ENCODE measurements at regions not wholly inside any gene's neighbourhood (a gene's known extent, or its start where the extent isn't known, plus 50 kb on each side); places are given as distances from the start of the nearest gene placed in this dataset.

- no peak overlapping the region for H3K27ac Mint-ChIP-seq
- H3K27me3 Mint-ChIP-seq, result no peaks in the 10 kb centered on the region
- DNase-seq (no peak), ATAC-seq (no peak)
- peaks cover 6% of the 10 kb centered on the region for H3K9me3 Mint-ChIP-seq
- no peak overlapping the region for H3K4me3 Mint-ChIP-seq
- no peaks in the 10 kb centered on the region for H3K4me1 Mint-ChIP-seq
- H3K36me3 Mint-ChIP-seq (ENCODE audit: low read depth), result no peaks in the 10 kb centered on the region
Observed at GRCh38 chr10:90450797-90451196, 407.0 kb downstream of the HTR7 start.

- DNase-seq, result no peak
- Mint-ChIP-seq H3K27ac (no peak overlapping the region), H3K36me3 (ENCODE audit: low read depth) (no peaks in the 10 kb centered on the region), H3K4me3 (no peak overlapping the region), H3K9me3 (peaks cover 6% of the 10 kb centered on the region), H3K27me3 (no peaks in the 10 kb centered on the region), H3K4me1 (no peaks in the 10 kb centered on the region)
- ATAC-seq, result no peak
Observed at GRCh38 chr10:90451283-90451682, 406.6 kb downstream of the HTR7 start.

- no peak for DNase-seq
- no peak overlapping the region for H3K4me3 Mint-ChIP-seq
- ATAC-seq, result no peak
- no peaks in the 10 kb centered on the region for H3K36me3 Mint-ChIP-seq (ENCODE audit: low read depth)
- H3K27ac Mint-ChIP-seq, result no peak overlapping the region
- H3K9me3 Mint-ChIP-seq, result no peaks in the 10 kb centered on the region
- H3K27me3 Mint-ChIP-seq, result peaks cover 2% of the 10 kb centered on the region
- no peaks in the 10 kb centered on the region for H3K4me1 Mint-ChIP-seq
Observed at GRCh38 chr10:90458054-90458453, 399.8 kb downstream of the HTR7 start.

GRCh38 chr10:90458571-90458970 lies 399.3 kb downstream of the HTR7 start:
- ATAC-seq (no peak), DNase-seq (no peak)
- Mint-ChIP-seq H3K4me3 (no peak overlapping the region), H3K36me3 (ENCODE audit: low read depth) (no peaks in the 10 kb centered on the region), H3K27me3 (peaks cover 2% of the 10 kb centered on the region), H3K9me3 (no peaks in the 10 kb centered on the region), H3K4me1 (no peaks in the 10 kb centered on the region), H3K27ac (no peak overlapping the region)

- H3K4me1 Mint-ChIP-seq, result no peaks in the 10 kb centered on the region
- H3K27ac Mint-ChIP-seq, result no peak overlapping the region
- no peaks in the 10 kb centered on the region for H3K36me3 Mint-ChIP-seq (ENCODE audit: low read depth)
- DNase-seq (no peak), ATAC-seq (no peak)
- H3K4me3 Mint-ChIP-seq, result no peak overlapping the region
- H3K27me3 Mint-ChIP-seq, result peaks cover 2% of the 10 kb centered on the region
- H3K9me3 Mint-ChIP-seq, result no peaks in the 10 kb centered on the region
Observed at GRCh38 chr10:90461437-90462155, 396.2 kb downstream of the HTR7 start.

- H3K4me1 Mint-ChIP-seq, result no peaks in the 10 kb centered on the region
- H3K9me3 Mint-ChIP-seq, result no peaks in the 10 kb centered on the region
- H3K27ac Mint-ChIP-seq, result no peak overlapping the region
- no peak overlapping the region for H3K4me3 Mint-ChIP-seq
- H3K27me3 Mint-ChIP-seq, result peaks cover 2% of the 10 kb centered on the region
- no peak for DNase-seq
- ATAC-seq, result no peak
- no peaks in the 10 kb centered on the region for H3K36me3 Mint-ChIP-seq (ENCODE audit: low read depth)
Observed at GRCh38 chr10:90462749-90463470, 394.9 kb downstream of the HTR7 start.

- no peaks in the 10 kb centered on the region for H3K36me3 Mint-ChIP-seq (ENCODE audit: low read depth)
- no peaks in the 10 kb centered on the region for H3K9me3 Mint-ChIP-seq
- ATAC-seq, result no peak
- peaks cover 2% of the 10 kb centered on the region for H3K27me3 Mint-ChIP-seq
- no peak overlapping the region for H3K4me3 Mint-ChIP-seq
- H3K4me1 Mint-ChIP-seq, result no peaks in the 10 kb centered on the region
- no peak for DNase-seq
- no peak overlapping the region for H3K27ac Mint-ChIP-seq
Observed at GRCh38 chr10:90464329-90464728, 393.5 kb downstream of the HTR7 start.

- ATAC-seq, result no peak
- no peaks in the 10 kb centered on the region for H3K4me1 Mint-ChIP-seq
- peaks cover 3% of the 10 kb centered on the region for H3K9me3 Mint-ChIP-seq
- H3K4me3 Mint-ChIP-seq, result no peak overlapping the region
- DNase-seq, result no peak
- no peaks in the 10 kb centered on the region for H3K36me3 Mint-ChIP-seq (ENCODE audit: low read depth)
- no peak overlapping the region for H3K27ac Mint-ChIP-seq
- no peaks in the 10 kb centered on the region for H3K27me3 Mint-ChIP-seq
Observed at GRCh38 chr10:90470966-90471365, 386.9 kb downstream of the HTR7 start.

- Mint-ChIP-seq H3K27ac (no peak overlapping the region), H3K36me3 (ENCODE audit: low read depth) (no peaks in the 10 kb centered on the region), H3K9me3 (peaks cover 3% of the 10 kb centered on the region), H3K4me3 (no peak overlapping the region), H3K4me1 (no peaks in the 10 kb centered on the region), H3K27me3 (no peaks in the 10 kb centered on the region)
- no peak for ATAC-seq
- no peak for DNase-seq
Observed at GRCh38 chr10:90480466-90480865, 377.4 kb downstream of the HTR7 start.

GRCh38 chr10:90481326-90481923 lies 376.4 kb downstream of the HTR7 start:
- Mint-ChIP-seq H3K27ac (no peak overlapping the region), H3K36me3 (ENCODE audit: low read depth) (no peaks in the 10 kb centered on the region), H3K4me1 (no peaks in the 10 kb centered on the region), H3K4me3 (no peak overlapping the region), H3K27me3 (no peaks in the 10 kb centered on the region), H3K9me3 (peaks cover 3% of the 10 kb centered on the region)
- ATAC-seq (no peak), DNase-seq (no peak)

GRCh38 chr10:90484518-90484917 lies 373.3 kb downstream of the HTR7 start:
- H3K27ac Mint-ChIP-seq, result no peak overlapping the region
- peaks cover 3% of the 10 kb centered on the region for H3K9me3 Mint-ChIP-seq
- peaks cover 3% of the 10 kb centered on the region for H3K27me3 Mint-ChIP-seq
- H3K4me1 Mint-ChIP-seq, result no peaks in the 10 kb centered on the region
- ATAC-seq, result no peak
- H3K36me3 Mint-ChIP-seq (ENCODE audit: low read depth), result no peaks in the 10 kb centered on the region
- no peak for DNase-seq
- H3K4me3 Mint-ChIP-seq, result no peak overlapping the region

- no peak for ATAC-seq
- peaks cover 37% of the 10 kb centered on the region for H3K9me3 Mint-ChIP-seq
- no peak overlapping the region for H3K27ac Mint-ChIP-seq
- no peaks in the 10 kb centered on the region for H3K27me3 Mint-ChIP-seq
- H3K36me3 Mint-ChIP-seq (ENCODE audit: low read depth), result no peaks in the 10 kb centered on the region
- no peak for DNase-seq
- H3K4me1 Mint-ChIP-seq, result no peaks in the 10 kb centered on the region
- no peak overlapping the region for H3K4me3 Mint-ChIP-seq
Observed at GRCh38 chr10:90494183-90494582, 363.7 kb downstream of the HTR7 start.

- Mint-ChIP-seq H3K4me1 (no peaks in the 10 kb centered on the region), H3K4me3 (no peak overlapping the region), H3K27ac (no peak overlapping the region), H3K36me3 (ENCODE audit: low read depth) (no peaks in the 10 kb centered on the region), H3K9me3 (peaks cover 5% of the 10 kb centered on the region), H3K27me3 (peaks cover 3% of the 10 kb centered on the region)
- no peak for DNase-seq
- ATAC-seq, result no peak
Observed at GRCh38 chr10:90504172-90504571, 353.7 kb downstream of the HTR7 start.

GRCh38 chr10:90526721-90527120 lies 331.1 kb downstream of the HTR7 start:
- DNase-seq, result no peak
- H3K4me3 Mint-ChIP-seq, result no peak overlapping the region
- H3K4me1 Mint-ChIP-seq, result no peaks in the 10 kb centered on the region
- H3K9me3 Mint-ChIP-seq, result peaks cover 10% of the 10 kb centered on the region
- ATAC-seq, result no peak
- peaks cover 8% of the 10 kb centered on the region for H3K27me3 Mint-ChIP-seq
- no peak overlapping the region for H3K27ac Mint-ChIP-seq
- H3K36me3 Mint-ChIP-seq (ENCODE audit: low read depth), result no peaks in the 10 kb centered on the region

- Mint-ChIP-seq H3K27me3 (peaks cover 7% of the 10 kb centered on the region), H3K9me3 (no peaks in the 10 kb centered on the region), H3K4me3 (no peak overlapping the region), H3K36me3 (ENCODE audit: low read depth) (no peaks in the 10 kb centered on the region), H3K27ac (no peak overlapping the region), H3K4me1 (no peaks in the 10 kb centered on the region)
- ATAC-seq (no peak), DNase-seq (no peak)
Observed at GRCh38 chr10:90530521-90530920, 327.3 kb downstream of the HTR7 start.

All from activated naive CD8-positive, alpha-beta T cell treated with anti-CD3 and anti-CD28 coated beads, Interleukin-2, amount 50 U/mL, for 24 hours (primary cell).